SH-SY5Y (cell line): ENCODE measurements at regions not wholly inside any gene's neighbourhood (a gene's known extent, or its start where the extent isn't known, plus 50 kb on each side); places are given as distances from the start of the nearest gene placed in this dataset.

ENCODE experiments used
- GATA2 ChIP-seq: IDR thresholded peaks from 2 replicates; pipeline ENCODE4 v1.6.1; 2011; ENCODE audit warnings: mild to moderate bottlenecking, low read depth, low read length
- GATA3 ChIP-seq: IDR thresholded peaks from 2 replicates; pipeline ENCODE4 v1.6.1; 2011; ENCODE audit warnings: low read depth, mild to moderate bottlenecking, low read length, moderate library complexity

GRCh38 chr14:66291756-66292155 lies 194.4 kb upstream of the CCDC196 start:
- TF ChIP-seq GATA2 (no peak), GATA3 (no peak)
